ENCODE measurements at regions not wholly inside any gene's neighbourhood (a gene's known extent, or its start where the extent isn't known, plus 50 kb on each side); places are given as distances from the start of the nearest gene placed in this dataset.

GRCh38 chr17:79503126-79503839 is 107.6 kb downstream of the RBFOX3 start:
- DNase-seq: no peak

DNA sequence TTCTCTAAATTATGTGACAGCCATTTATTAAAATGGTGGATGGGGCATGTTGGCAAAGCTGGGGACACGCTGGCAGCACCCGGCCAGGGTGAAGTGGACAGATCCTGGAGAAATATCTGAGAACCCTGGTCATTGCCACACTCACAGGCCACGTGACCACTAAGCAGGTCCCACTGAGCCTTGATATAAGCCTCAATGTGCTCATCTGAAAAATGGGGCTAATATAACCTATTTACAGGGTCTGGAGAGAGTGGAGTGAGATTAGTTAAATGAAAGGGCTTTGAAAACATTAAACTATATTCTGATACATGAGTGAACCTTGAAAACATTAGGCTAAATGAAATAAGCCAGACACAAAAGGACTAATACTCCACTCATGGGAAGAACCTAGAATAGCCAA is 108.9 kb downstream of the RBFOX3 start:
- DNase-seq: no peak

DNA sequence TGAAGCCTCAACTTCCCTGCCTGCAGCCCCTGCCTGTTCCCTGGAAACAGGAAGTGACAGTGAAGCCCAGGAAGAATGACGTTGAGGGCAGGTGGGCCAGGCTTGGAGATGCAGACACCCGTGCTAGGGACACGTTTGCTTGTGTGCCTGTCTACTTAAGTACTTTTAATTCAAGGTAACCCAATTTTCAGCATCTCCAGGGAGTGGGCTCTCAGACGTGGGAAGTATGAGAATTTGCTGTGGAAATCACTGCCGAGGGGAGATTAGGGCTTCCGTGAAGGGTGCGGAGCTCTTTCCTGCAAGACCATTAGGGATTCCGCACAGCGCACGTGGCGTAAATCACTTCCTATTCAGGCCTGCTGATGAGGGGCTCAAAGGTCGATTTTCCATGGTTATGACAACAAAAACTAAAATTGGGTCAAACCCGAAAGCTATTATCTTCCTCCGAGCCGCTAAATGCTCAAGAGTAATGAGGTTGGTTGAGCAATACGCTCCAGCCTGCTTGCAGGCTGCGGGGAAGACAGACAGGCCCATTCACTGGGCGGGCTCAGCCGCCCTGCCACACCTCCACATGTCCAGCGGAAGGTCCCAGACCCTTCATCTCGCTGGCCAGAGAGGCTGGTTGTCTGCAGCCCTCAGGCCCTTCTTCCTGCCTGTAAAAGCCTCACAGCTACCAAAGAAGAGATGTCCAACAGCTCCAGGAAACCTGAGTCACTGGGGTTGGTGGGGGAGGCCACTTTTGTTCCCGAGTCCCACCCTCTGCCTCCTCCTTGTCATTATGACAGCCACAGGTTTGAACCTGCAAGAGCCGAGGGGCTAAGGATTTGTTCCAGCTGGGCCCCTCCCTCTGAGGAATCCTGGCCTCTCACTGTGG is 109.9 kb downstream of the RBFOX3 start:
- DNase-seq: no peak

GRCh38 chr17:79498854-79499253 is 112.0 kb downstream of the RBFOX3 start:
- no peak for DNase-seq

DNA sequence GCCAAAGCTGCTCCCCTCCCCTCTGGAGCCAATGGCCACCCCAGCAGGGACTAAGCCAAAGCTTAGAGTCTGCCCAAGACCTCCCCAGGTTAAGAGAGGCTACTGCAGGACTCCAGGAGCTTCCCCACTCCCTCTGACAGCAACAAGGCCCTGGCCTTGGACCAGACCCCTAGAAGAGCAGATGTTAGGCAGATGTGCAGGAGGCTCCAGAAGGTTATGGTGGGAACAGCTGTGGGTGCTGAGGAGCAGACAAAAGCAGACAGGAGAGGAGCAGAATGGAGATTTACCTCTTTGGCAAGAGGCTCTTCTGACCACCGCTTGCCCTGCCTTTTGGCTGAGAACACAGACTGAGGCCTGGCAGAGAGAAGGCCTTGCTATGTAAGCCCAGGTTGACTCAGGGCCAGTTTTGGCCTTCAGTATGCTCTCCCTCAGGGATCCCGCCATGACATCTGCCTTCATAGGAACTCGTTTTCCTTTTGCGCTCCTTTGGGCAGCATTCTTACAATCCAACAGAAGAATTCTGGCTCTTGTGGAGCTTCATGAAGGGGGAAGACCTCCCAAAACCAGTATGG is 113.0 kb downstream of the RBFOX3 start:
- DNase-seq: no peak

DNA sequence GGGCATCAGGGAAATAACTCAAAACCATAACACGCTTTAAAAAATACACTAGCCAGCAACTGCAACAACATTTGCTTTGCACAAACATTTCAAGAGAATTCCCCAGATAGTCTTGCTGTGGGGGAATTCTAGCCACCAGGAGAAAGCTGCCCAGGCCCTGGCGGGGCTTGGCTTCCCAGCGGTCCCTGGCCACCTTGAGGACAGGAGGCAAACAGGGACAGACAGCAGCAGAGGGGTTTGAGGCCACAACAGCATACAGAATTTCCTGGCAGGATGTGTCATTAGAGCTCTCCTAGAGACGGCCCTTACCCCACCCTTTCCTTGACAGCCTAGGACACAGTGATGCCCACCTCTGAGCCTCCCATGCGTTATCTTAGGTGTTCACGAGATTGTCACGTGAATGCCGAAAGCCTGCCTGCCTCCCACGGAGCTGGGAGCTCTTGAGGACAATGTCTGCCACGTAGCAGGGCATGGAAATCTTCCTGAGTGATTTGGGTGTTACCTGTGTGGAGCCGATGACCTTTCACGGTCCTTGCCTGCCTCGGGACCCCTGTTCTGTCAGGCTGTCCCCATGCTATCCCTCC is 114.3 kb downstream of the RBFOX3 start:
- no peak for DNase-seq

- no peak for DNase-seq
These were observed 115.2 kb downstream of the RBFOX3 start for GRCh38 chr17:79495665-79496064.

GRCh38 chr17:79491006-79491405 is 119.8 kb downstream of the RBFOX3 start:
- no peak for DNase-seq

DNA sequence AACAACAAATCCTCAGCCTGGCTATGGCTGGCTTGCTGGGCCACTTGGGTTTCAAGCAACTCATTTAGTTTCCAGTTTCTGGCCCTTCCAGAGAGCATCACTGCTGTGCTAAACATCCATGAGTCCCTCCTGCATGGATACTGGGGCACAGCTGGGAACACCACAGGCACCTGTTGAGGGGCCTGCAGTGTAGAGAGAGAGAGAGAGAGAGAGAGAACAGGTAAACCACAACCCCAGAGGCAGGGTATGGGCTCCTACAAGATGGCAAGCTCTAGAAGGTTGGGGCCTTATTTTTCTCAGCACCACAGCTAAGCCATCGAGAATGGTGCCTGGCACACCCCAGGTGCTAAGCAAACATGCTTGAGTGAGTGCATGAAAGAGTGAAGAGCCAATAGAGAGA is 120.3 kb downstream of the RBFOX3 start:
- DNase-seq: no peak

DNA sequence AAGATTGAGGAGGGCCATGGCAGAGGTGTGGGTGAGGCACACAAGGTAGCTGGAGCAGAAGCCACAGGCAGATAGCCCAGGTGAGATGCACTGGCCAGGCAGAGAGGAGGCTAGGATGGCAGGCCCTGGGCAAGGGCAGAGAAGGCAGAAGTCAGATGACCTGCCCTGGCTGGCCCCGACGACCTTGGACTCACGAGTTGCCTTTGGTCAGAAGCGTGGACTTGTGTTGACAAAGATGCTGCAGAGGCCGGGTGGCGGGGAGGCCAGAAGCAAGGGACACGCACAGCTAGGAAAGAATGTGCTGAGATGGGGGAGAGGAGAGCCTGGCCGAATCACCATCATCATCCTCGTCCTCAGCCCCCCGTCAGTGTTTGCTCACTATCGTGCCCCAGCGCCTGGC is 123.7 kb downstream of the RBFOX3 start:
- DNase-seq: no peak

GRCh38 chr17:79485991-79486390 is 124.9 kb downstream of the RBFOX3 start:
- no peak for DNase-seq

DNA sequence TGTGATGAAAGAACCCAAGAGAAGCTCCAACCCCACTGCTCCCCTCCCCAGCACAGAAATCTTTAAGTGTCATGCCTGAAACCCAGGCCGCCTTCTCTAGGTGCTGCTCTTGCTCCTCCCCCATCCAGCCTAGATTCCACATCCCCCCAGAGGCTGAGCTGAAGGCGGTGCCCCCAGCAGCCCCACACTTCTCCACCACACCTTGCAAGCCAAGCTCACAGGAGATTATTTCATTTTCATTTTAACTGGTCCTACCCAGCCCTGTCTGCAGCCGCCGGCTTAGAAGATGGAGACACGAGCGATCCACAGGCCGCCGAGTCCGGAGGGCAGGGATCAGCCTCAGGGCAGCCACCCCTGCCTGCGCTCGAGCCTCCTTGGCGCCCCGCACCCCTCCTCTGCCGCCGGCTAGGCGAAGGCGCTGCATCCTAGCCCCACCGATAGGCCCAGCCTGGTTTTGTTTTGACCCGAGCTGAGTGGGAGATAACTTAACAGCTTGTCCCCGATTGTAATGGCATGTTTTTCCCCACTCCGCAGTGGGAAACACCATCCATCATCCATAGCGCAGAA is 125.3 kb downstream of the RBFOX3 start:
- DNase-seq: no peak

DNA sequence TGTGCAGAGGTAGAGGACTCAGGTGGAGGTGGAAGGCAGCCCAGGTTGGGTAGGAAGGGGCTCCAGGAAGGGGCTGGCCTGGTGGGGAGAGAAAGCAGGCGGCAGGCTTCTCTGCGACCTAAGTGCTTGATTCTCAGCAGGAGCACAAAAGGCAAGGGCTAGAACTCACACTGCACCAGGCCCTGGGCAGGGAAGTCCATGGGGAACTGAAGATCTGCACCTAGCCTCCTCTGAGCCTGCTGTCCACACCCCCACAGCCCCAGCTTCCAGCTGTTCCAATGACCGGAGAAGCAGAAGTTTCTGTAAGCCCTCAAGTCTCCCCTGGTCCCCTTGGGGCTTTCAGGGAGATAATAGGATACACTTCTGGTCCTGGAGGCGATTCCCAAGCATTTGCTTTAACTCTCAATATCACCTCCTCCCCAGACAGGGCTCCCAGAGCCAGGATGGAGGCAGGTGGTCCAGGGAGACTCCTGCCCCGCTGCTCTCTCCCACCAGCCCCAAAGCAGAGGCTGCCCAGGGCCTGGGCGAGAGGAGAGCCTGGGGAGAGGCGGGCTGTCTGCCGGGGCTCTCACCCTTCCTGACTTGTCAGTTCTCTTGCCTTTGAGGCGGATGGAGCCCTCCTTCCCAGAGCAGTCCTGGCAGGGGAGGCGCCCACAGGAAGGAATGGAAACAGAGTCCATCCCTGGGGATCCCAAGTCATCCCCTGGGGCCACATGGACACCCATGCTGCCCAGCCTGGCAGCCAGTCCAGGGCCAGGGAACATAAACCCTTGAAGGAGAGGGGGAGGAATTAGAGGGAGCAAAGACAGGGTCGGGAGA is 126.0 kb downstream of the RBFOX3 start:
- DNase-seq: no peak

DNA sequence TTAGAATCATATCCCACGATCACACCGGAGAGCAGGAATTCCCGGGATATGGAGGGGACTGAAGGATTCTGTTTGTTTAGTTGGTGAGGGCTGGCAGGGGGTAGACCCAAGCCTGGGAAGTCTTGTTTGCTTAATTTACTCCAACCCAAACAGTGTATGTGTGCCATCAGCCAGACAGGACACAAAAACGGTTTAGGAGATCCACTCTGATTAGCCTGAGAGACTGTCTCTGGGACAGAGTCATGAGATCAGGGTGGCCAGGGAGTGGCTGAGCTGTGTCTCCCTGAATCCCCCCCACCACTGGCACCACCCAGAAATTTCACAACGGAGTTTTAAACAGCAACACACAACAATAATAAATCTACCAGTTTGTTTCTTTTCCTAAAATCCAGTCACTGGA is 127.0 kb downstream of the RBFOX3 start:
- no peak for DNase-seq

DNA sequence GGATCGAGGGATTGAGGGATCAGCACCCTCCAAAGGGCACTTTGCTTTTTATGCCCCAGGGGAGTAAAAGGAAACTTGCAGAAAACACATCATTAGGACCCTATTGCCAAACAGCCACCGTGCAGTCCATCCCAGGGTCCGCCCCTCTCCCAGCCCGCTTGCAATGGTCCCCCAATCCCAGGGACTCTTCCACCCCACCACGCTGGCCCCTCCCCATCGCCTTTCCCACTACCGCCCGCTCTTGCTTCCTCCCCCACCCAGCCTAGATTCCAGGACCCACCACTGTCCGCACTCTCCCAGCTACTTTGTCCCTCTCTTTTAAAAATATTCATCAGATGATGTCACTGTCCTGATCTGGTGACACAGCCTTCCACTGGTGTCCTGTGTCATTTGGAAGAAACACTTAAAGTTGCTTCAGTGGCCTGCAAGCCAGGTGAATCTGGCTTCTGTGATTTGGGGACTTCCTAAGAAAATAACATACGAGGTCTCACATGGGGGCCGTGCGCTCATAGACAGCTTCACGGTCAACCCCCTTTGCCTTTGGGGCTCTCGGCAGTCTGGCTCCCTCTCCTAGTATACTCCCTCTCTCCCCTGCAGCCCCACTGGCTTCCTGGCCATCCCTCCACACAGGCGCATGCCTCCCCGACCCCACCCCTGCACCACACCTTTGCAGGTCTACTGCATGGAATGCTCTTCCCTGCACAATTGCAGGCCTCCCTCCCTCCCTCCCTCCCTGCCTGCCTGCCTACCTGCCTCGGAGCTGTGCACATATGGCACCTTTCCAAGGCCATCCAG is 127.9 kb downstream of the RBFOX3 start:
- no peak for DNase-seq

DNA sequence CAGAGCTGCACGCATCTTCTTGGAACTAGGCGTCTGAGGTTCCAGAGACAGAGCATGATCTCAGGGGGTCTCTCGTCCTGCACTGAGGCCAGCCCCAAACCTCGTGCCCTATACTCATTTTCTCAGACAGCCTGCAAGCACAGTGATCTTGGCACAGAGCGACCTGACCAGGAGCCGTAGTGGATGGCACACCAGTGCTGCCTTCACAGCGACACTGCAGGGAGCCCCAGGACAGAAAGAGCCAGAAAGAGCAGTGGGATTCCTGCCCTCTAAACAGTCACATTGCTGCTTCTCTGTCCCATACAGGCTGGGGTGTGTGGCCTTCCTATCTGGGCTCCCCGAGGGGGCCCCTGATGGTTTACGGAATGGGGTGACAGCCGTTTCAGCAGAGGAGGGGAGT is 131.0 kb downstream of the RBFOX3 start:
- DNase-seq: no peak

DNA sequence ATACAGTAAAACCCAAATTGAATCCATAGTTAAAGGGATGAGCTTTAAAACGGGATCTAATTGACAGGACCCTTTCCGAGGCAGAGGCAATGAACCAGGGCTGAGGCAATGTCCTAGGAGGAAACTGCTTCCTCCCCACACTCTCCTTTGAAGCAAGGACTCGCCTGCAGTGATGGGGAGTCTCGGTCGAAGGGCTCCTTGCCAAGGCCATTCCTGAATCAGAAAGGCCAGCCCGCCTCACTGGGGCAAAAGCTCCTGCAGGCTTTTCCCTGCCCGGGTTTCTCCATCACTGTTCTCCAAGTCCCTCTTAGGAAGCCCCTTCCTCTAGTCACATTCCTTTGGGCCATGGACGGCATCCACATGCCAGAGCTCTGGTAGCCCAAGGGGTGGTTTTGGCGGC is 132.0 kb downstream of the RBFOX3 start:
- DNase-seq: no peak

DNA sequence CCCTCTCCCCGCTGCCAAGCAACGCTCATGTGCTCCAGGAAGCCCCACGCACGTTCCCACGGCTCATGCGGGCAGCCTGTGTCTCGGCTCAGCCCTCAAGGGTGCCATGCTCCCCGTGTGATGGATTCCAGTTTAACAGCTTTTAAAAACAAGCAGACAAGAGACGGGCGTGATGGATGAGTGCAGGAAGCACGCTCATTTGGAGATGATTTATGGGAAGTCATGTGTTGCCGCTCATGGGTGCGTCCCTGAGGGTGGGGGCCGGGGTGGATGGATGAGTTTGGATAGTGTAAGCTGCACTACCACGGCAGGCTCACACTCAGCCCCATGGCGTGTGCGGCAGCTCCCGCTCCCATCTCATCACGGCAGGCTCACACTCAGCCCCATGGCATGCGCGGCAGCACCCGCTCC is 132.8 kb downstream of the RBFOX3 start:
- peak in 3 of 56 donors; percentile 10 to 13 (median 13) for DNase-seq

DNA sequence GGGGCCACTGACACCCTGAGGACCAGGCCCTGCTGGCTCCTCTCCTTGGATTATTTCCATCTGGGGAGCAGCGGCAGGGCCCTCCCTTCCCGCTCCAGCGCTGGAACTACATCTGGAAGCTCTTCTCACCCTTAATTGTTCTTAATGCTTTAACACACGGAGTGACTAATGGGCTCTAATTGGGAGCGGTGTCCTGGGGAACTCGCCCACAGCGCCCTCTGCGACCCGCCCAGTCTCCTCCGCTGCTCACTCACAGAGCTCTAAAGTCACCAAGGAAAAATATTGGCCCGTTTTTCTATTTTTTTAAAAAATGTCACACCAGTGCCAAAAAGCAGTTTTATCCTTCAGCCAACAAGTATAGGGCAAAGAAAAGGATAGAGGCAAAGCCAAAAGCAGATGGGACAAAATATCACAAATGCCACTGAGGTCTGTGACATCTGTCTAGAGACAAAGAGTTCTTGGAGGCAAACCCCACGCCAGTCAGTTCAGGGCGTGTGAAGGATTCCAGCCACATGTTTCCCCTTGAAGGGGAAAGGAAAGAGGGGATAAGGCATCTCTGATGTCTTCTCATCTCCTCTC is 134.7 kb downstream of the RBFOX3 start:
- DNase-seq: no peak
